Peyer's patch (tissue), 4 donors: ENCODE measurements at regions not wholly inside any gene's neighbourhood (a gene's known extent, or its start where the extent isn't known, plus 50 kb on each side); places are given as distances from the start of the nearest gene placed in this dataset.

ENCODE experiments used
- POLR2A ChIP-seq, 2 donors: fragments of 450-650 bp; IDR thresholded peaks; one replicate each; pipeline ENCODE4 v1.5.1; 2017; ENCODE audit warnings: antibody characterized with exemption in 2 of 2, mild to moderate bottlenecking in 2 of 2, moderate library complexity in 2 of 2
- TF ChIP-seq, protein P1 (sequence below), 6 experiments: fragments of 450-650 bp in 4 of 6; fragments of 200-600 bp in 2 of 6; sonication (generic) in 1 of 6; IDR thresholded peaks; one replicate each; pipeline ENCODE4 v1.5.1; 2017 to 2019; ENCODE audit warnings: antibody characterized with exemption in 6 of 6, mild to moderate bottlenecking in 3 of 6, moderate library complexity in 1 of 6

GRCh38 chr1:5250336-5250735 lies 595.9 kb downstream of the AJAP1 start:
- TF ChIP-seq, protein P1, sequence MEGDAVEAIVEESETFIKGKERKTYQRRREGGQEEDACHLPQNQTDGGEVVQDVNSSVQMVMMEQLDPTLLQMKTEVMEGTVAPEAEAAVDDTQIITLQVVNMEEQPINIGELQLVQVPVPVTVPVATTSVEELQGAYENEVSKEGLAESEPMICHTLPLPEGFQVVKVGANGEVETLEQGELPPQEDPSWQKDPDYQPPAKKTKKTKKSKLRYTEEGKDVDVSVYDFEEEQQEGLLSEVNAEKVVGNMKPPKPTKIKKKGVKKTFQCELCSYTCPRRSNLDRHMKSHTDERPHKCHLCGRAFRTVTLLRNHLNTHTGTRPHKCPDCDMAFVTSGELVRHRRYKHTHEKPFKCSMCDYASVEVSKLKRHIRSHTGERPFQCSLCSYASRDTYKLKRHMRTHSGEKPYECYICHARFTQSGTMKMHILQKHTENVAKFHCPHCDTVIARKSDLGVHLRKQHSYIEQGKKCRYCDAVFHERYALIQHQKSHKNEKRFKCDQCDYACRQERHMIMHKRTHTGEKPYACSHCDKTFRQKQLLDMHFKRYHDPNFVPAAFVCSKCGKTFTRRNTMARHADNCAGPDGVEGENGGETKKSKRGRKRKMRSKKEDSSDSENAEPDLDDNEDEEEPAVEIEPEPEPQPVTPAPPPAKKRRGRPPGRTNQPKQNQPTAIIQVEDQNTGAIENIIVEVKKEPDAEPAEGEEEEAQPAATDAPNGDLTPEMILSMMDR (IDR thresholded peaks at IDR 0.05): no peak
- no peak for TF ChIP-seq POLR2A (IDR thresholded peaks at IDR 0.05)
